ENCODE measurements at regions not wholly inside any gene's neighbourhood (a gene's known extent, or its start where the extent isn't known, plus 50 kb on each side); places are given as distances from the start of the nearest gene placed in this dataset.

- no peaks in the 10 kb centered on the region for H3K36me3 ChIP-seq (ENCODE audit: control insufficient read depth in 2 of 2, insufficient read depth in 1 of 2, low read length in 2 of 2)
- H3K27ac ChIP-seq (ENCODE audit: extremely low read depth, low read depth, low read length): no peak overlapping the region
- ChIA-PET POLR2A (no interaction called here), CTCF (no interaction called here)
- no peak overlapping the region for H3K4me3 ChIP-seq (ENCODE audit: low read depth, low read length)
- H3K4me1 ChIP-seq (ENCODE audit: control insufficient read depth, insufficient read depth, low read length): no peaks in the 10 kb centered on the region
- H3K9me3 ChIP-seq (ENCODE audit: control insufficient read depth, insufficient read depth, low read depth, low read length): no peaks in the 10 kb centered on the region
- TF ChIP-seq ZNF544 (tag by site-specific recombination; IDR thresholded peaks at IDR 0.05): no peak
Observed at GRCh38 chr2:13576406-13577036, 859.8 kb downstream of the TRIB2 start.

GRCh38 chr2:13578547-13578946, 861.8 kb downstream of the TRIB2 start:
- H3K9me3 ChIP-seq (ENCODE audit: control insufficient read depth, insufficient read depth, low read depth, low read length): no peaks in the 10 kb centered on the region
- no peaks in the 10 kb centered on the region for H3K4me1 ChIP-seq (ENCODE audit: control insufficient read depth, insufficient read depth, low read length)
- ChIA-PET CTCF (no interaction called here), POLR2A (no interaction called here)
- H3K27ac ChIP-seq (ENCODE audit: extremely low read depth, low read depth, low read length): no peak overlapping the region
- H3K36me3 ChIP-seq (ENCODE audit: control insufficient read depth in 2 of 2, insufficient read depth in 1 of 2, low read length in 2 of 2): no peaks in the 10 kb centered on the region
- no peak for TF ChIP-seq ZNF776 (tag by site-specific recombination; IDR thresholded peaks at IDR 0.05; ENCODE audit: borderline replicate concordance)
- TF ChIP-seq ZNF138 (tag by site-specific recombination; IDR thresholded peaks at IDR 0.05; ENCODE audit: borderline replicate concordance): no peak
- TF ChIP-seq, protein P1, sequence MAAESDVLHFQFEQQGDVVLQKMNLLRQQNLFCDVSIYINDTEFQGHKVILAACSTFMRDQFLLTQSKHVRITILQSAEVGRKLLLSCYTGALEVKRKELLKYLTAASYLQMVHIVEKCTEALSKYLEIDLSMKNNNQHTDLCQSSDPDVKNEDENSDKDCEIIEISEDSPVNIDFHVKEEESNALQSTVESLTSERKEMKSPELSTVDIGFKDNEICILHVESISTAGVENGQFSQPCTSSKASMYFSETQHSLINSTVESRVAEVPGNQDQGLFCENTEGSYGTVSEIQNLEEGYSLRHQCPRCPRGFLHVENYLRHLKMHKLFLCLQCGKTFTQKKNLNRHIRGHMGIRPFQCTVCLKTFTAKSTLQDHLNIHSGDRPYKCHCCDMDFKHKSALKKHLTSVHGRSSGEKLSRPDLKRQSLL (tag by site-specific recombination; IDR thresholded peaks at IDR 0.05): no peak
- no peak for TF ChIP-seq ZNF626 (tag by site-specific recombination; IDR thresholded peaks at IDR 0.05)
- TF ChIP-seq ZNF302 (tag by site-specific recombination; IDR thresholded peaks at IDR 0.05; ENCODE audit: low read depth): no peak
- no peak for TF ChIP-seq SP2 (tag by site-specific recombination; IDR thresholded peaks at IDR 0.05)
- no peak for TF ChIP-seq ZNF211 (tag by site-specific recombination; IDR thresholded peaks at IDR 0.05; ENCODE audit: low read depth)
- no peak for TF ChIP-seq KLF9 (tag by site-specific recombination; IDR thresholded peaks at IDR 0.05; ENCODE audit: low read depth)
- TF ChIP-seq ZFP69B (tag by site-specific recombination; IDR thresholded peaks at IDR 0.05): no peak
- TF ChIP-seq ZXDB (tag by site-specific recombination; IDR thresholded peaks at IDR 0.05): no peak
- no peak for TF ChIP-seq ZNF350 (tag by site-specific recombination; IDR thresholded peaks at IDR 0.05)
- no peak for TF ChIP-seq ZNF707 (tag by site-specific recombination; IDR thresholded peaks at IDR 0.05)
- no peak for TF ChIP-seq YY1 (tag by site-specific recombination; IDR thresholded peaks at IDR 0.05)
- no peak for TF ChIP-seq CTCF (tag by site-specific recombination; IDR thresholded peaks at IDR 0.05)
- no peak for TF ChIP-seq ZNF2 (tag by site-specific recombination; IDR thresholded peaks at IDR 0.05)
- TF ChIP-seq ZNF548 (tag by site-specific recombination; IDR thresholded peaks at IDR 0.05): no peak
- no peak for TF ChIP-seq ZNF610 (tag by site-specific recombination; IDR thresholded peaks at IDR 0.05; ENCODE audit: borderline replicate concordance)
- no peak overlapping the region for H3K4me3 ChIP-seq (ENCODE audit: low read depth, low read length)

DNA sequence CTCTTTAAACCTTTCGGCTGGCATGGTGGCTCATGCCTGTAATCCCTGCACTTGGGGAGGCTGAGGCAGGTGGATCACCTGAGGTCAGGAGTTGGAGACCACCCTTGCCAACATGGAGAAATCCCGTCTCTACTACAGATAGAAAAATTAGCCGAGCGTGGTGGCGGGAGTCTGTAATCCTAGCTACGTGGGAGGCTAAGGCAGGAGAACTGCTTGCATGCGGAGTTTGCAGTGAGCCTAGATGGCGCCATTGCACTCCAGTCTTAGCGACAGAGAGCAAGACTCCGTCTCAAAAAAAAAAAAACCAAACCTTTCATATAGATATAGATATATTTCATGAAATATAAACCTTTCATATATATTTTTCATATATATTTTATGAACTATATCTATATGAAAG, 864.7 kb downstream of the TRIB2 start:
- Histone ChIP-seq H3K4me1 (ENCODE audit: control insufficient read depth, insufficient read depth, low read length) (no peaks in the 10 kb centered on the region), H3K4me3 (ENCODE audit: low read depth, low read length) (no peak overlapping the region), H3K9me3 (ENCODE audit: control insufficient read depth, insufficient read depth, low read depth, low read length) (no peaks in the 10 kb centered on the region), H3K27ac (ENCODE audit: extremely low read depth, low read depth, low read length) (no peak overlapping the region), H3K36me3 (ENCODE audit: control insufficient read depth in 2 of 2, insufficient read depth in 1 of 2, low read length in 2 of 2) (no peaks in the 10 kb centered on the region)
- ChIA-PET POLR2A (no interaction called here), CTCF (interaction anchor here (0.7 kb wide), 2 partner anchors 9 to 14 kb away, joined by 3 read pairs; no protein-coding TSS in a partner anchor)
- TF ChIP-seq ZBTB11 (tag by site-specific recombination; conservative IDR thresholded peaks at IDR 0.05; ENCODE audit: low read depth): no peak
- TF ChIP-seq ZSCAN16 (tag by site-specific recombination; IDR thresholded peaks at IDR 0.05): no peak
- TF ChIP-seq ZNF211 (tag by site-specific recombination; IDR thresholded peaks at IDR 0.05; ENCODE audit: low read depth): no peak
- TF ChIP-seq, protein P2, sequence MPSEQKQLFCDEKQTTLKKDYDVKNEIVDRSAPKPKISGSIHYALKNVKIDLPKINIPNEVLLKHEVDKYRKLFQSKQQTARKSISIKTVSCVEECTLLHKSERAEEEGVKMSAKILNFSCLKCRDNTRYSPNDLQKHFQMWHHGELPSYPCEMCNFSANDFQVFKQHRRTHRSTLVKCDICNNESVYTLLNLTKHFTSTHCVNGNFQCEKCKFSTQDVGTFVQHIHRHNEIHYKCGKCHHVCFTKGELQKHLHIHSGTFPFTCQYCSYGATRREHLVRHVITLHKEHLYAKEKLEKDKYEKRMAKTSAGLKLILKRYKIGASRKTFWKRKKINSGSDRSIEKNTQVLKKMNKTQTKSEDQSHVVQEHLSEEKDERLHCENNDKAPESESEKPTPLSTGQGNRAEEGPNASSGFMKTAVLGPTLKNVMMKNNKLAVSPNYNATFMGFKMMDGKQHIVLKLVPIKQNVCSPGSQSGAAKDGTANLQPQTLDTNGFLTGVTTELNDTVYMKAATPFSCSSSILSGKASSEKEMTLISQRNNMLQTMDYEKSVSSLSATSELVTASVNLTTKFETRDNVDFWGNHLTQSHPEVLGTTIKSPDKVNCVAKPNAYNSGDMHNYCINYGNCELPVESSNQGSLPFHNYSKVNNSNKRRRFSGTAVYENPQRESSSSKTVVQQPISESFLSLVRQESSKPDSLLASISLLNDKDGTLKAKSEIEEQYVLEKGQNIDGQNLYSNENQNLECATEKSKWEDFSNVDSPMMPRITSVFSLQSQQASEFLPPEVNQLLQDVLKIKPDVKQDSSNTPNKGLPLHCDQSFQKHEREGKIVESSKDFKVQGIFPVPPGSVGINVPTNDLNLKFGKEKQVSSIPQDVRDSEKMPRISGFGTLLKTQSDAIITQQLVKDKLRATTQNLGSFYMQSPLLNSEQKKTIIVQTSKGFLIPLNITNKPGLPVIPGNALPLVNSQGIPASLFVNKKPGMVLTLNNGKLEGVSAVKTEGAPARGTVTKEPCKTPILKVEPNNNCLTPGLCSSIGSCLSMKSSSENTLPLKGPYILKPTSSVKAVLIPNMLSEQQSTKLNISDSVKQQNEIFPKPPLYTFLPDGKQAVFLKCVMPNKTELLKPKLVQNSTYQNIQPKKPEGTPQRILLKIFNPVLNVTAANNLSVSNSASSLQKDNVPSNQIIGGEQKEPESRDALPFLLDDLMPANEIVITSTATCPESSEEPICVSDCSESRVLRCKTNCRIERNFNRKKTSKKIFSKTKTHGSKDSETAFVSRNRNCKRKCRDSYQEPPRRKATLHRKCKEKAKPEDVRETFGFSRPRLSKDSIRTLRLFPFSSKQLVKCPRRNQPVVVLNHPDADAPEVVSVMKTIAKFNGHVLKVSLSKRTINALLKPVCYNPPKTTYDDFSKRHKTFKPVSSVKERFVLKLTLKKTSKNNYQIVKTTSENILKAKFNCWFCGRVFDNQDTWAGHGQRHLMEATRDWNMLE (tag by site-specific recombination; conservative IDR thresholded peaks at IDR 0.05; ENCODE audit: low read depth): no peak
